OCI-LY7 (cell line): ENCODE measurements at regions not wholly inside any gene's neighbourhood (a gene's known extent, or its start where the extent isn't known, plus 50 kb on each side); places are given as distances from the start of the nearest gene placed in this dataset.

ENCODE experiments used
- BruUV-seq: library from RNA; stranded (reverse); fragments of 400-500 nt; replicated peaks from 2 replicates; lab custom pipeline; 2021; lab: Mats Ljungman, UMichigan
- CTCF ChIA-PET: fragments of 300-600 bp; sonication (Branson Sonifier 250); formaldehyde crosslinking; loops from one replicate; lab custom pipeline; 2022; ENCODE audit warnings: antibody characterized with exemption; ENCODE audit not compliant: unreplicated experiment; lab: Charles Lee
- POLR2A ChIA-PET: fragments of 300-600 bp; sonication (Branson Sonifier 250); formaldehyde crosslinking; loops from one replicate; lab custom pipeline; 2022; ENCODE audit warnings: antibody characterized with exemption; lab: Charles Lee
- DNase-seq: peaks from one replicate; pipeline ENCODE4 v3.0.0-alpha.2; 2015; ENCODE audit warnings: low spot score
- H2AFZ ChIP-seq: fragments of 200-600 bp; sonication (generic), shearing (Covaris generic); 2 replicates; pipeline ENCODE4 v1.6.1; 2014; ENCODE audit warnings: mild to moderate bottlenecking, antibody characterized with exemption, low read length, moderate library complexity
- H3K27ac ChIP-seq: fragments of 200-600 bp; sonication (generic); 2 replicates; pipeline ENCODE4 v1.5.1; 2014; ENCODE audit warnings: mixed run types, low read depth, mild to moderate bottlenecking, moderate library complexity, low read length, inconsistent platforms; ENCODE audit not compliant: poor library complexity, severe bottlenecking
- H3K36me3 ChIP-seq: fragments of 200-600 bp; sonication (generic); 2 replicates; pipeline ENCODE4 v1.6.1; 2014; ENCODE audit warnings: mild to moderate bottlenecking, antibody characterized with exemption, low read length, moderate library complexity, mixed read lengths; ENCODE audit not compliant: insufficient read depth
- H3K4me1 ChIP-seq: fragments of 200-600 bp; sonication (generic); 2 replicates; pipeline ENCODE4 v1.5.1; 2014; ENCODE audit warnings: mild to moderate bottlenecking, low read length; ENCODE audit not compliant: insufficient read depth, poor library complexity, severe bottlenecking
- H3K4me2 ChIP-seq: fragments of 200-600 bp; sonication (generic); 2 replicates; pipeline ENCODE4 v1.6.1; 2014; ENCODE audit warnings: mild to moderate bottlenecking, low read length
- H3K4me3 ChIP-seq: fragments of 200-600 bp; sonication (generic); 2 replicates; pipeline ENCODE4 v1.5.1; 2014; ENCODE audit warnings: mild to moderate bottlenecking, low read depth, low read length; ENCODE audit not compliant: poor library complexity, severe bottlenecking
- H3K79me2 ChIP-seq: fragments of 200-600 bp; sonication (generic); 2 replicates; pipeline ENCODE4 v1.6.1; 2016; ENCODE audit warnings: low read depth, mild to moderate bottlenecking, low read length, moderate library complexity, mixed read lengths; ENCODE audit not compliant: insufficient read depth
- H3K9me2 ChIP-seq: fragments of 200-600 bp; sonication (generic); 2 replicates; pipeline ENCODE4 v1.6.1; 2016; ENCODE audit warnings: mild to moderate bottlenecking, low read length, mixed read lengths; ENCODE audit not compliant: insufficient read depth
- H3K9me3 ChIP-seq: fragments of 200-600 bp; sonication (generic); 2 replicates; pipeline ENCODE4 v1.6.1; 2014; ENCODE audit warnings: mild to moderate bottlenecking, mixed run types, low read length, mixed read lengths
- H4K20me1 ChIP-seq: fragments of 200-600 bp; sonication (generic); 2 replicates; pipeline ENCODE4 v1.6.1; 2014; ENCODE audit warnings: mild to moderate bottlenecking, antibody characterized with exemption, low read length, moderate library complexity, mixed read lengths; ENCODE audit not compliant: insufficient read depth
- CTCF ChIP-seq: fragments of 200-600 bp; sonication (generic); conservative IDR thresholded peaks from 2 replicates; pipeline ENCODE4 v1.5.1; 2014; ENCODE audit warnings: mild to moderate bottlenecking, antibody characterized with exemption, low read length, moderate library complexity, mixed read lengths
- EZH2phosphoT487 ChIP-seq: fragments of 200-600 bp; sonication (generic); IDR thresholded peaks from 2 replicates; pipeline ENCODE4 v1.6.1; 2018; ENCODE audit warnings: low read depth, borderline replicate concordance, mild to moderate bottlenecking, mixed run types, antibody characterized with exemption, low read length, moderate library complexity, mixed read lengths
- intact Hi-C: fragments of 100-400 bp; cut with micrococcal nuclease; formaldehyde crosslinking; loops from one replicate; pipeline ENCODE4 v1.10.0; 2022; ENCODE audit not compliant: unreplicated experiment

- no peak for TF ChIP-seq CTCF
- no peak for TF ChIP-seq EZH2phosphoT487
- no peak for DNase-seq
- Histone ChIP-seq H3K4me1 (no peaks in the 10 kb centered on the region), H4K20me1 (no peaks in the 10 kb centered on the region), H3K36me3 (no peaks in the 10 kb centered on the region), H3K9me3 (no peaks in the 10 kb centered on the region), H3K79me2 (no peaks in the 10 kb centered on the region), H2AFZ (no peak overlapping the region), H3K9me2 (no peaks in the 10 kb centered on the region), H3K4me3 (no peak overlapping the region), H3K4me2 (no peak overlapping the region), H3K27ac (no peak overlapping the region)
- intact Hi-C loops: no loop called here
- ChIA-PET CTCF (no interaction called here), POLR2A (interaction anchor here (1.0 kb wide), 1 partner anchor 1129 kb away, joined by 3 read pairs; no protein-coding TSS in a partner anchor)
- no TSS peak for BruUV-seq
Measured at GRCh38 chrX:149267878-149268813, 237.0 kb downstream of the IDS start.

GRCh38 chrX:149262086-149262485 lies 243.0 kb downstream of the IDS start:
- no peak for DNase-seq
- POLR2A ChIA-PET: no interaction called here
- Histone ChIP-seq H3K9me3 (no peaks in the 10 kb centered on the region), H3K9me2 (no peaks in the 10 kb centered on the region), H2AFZ (no peak overlapping the region), H3K4me1 (no peaks in the 10 kb centered on the region), H3K4me3 (no peak overlapping the region), H3K36me3 (no peaks in the 10 kb centered on the region), H3K79me2 (no peaks in the 10 kb centered on the region), H4K20me1 (no peaks in the 10 kb centered on the region), H3K4me2 (no peak overlapping the region), H3K27ac (no peak overlapping the region)
- intact Hi-C loops: no loop called here
- CTCF ChIA-PET: no interaction called here
- TF ChIP-seq CTCF (no peak), EZH2phosphoT487 (no peak)
- BruUV-seq: no TSS peak

- no peak for DNase-seq
- BruUV-seq: no TSS peak
- CTCF ChIA-PET: no interaction called here
- TF ChIP-seq CTCF: no peak
- no peak for TF ChIP-seq EZH2phosphoT487
- Histone ChIP-seq H3K4me3 (no peak overlapping the region), H3K79me2 (no peaks in the 10 kb centered on the region), H3K4me2 (no peak overlapping the region), H3K27ac (no peak overlapping the region), H3K9me3 (no peaks in the 10 kb centered on the region), H2AFZ (no peak overlapping the region), H3K4me1 (no peaks in the 10 kb centered on the region), H3K36me3 (no peaks in the 10 kb centered on the region), H4K20me1 (no peaks in the 10 kb centered on the region), H3K9me2 (no peaks in the 10 kb centered on the region)
- POLR2A ChIA-PET: interaction anchor here (0.7 kb wide), 1 partner anchor 12 kb away, joined by 3 read pairs; no protein-coding TSS in a partner anchor
- intact Hi-C loops: no loop called here
Measured at GRCh38 chrX:149259241-149259640, 245.9 kb downstream of the IDS start.
